VCaP (cell line): ENCODE measurements at regions not wholly inside any gene's neighbourhood (a gene's known extent, or its start where the extent isn't known, plus 50 kb on each side); places are given as distances from the start of the nearest gene placed in this dataset.

ENCODE experiments used
- H3K27ac ChIP-seq: fragments of 450-650 bp; 2 replicates; pipeline ENCODE4 v1.5.1; 2017
- CTCF ChIP-seq: fragments of 450-650 bp; conservative IDR thresholded peaks from 2 replicates; pipeline ENCODE4 v1.5.1; 2017; ENCODE audit warnings: mild to moderate bottlenecking, moderate library complexity

GRCh38 chr10:36202881-36203280, 560.8 kb upstream of the FZD8 start:
- no peak overlapping the region for H3K27ac ChIP-seq
- no peak for TF ChIP-seq CTCF

GRCh38 chr10:36200577-36200976, 558.5 kb upstream of the FZD8 start:
- TF ChIP-seq CTCF = no peak
- no peak overlapping the region for H3K27ac ChIP-seq

- no peak for TF ChIP-seq CTCF
- no peak overlapping the region for H3K27ac ChIP-seq
Observed at GRCh38 chr10:36198322-36198721, 556.2 kb upstream of the FZD8 start.

GRCh38 chr10:36195364-36195763, 553.3 kb upstream of the FZD8 start:
- no peak for TF ChIP-seq CTCF
- no peak overlapping the region for H3K27ac ChIP-seq

- no peak for TF ChIP-seq CTCF
Observed at GRCh38 chr10:36194276-36194675, 552.2 kb upstream of the FZD8 start.

GRCh38 chr10:36191009-36191408, 548.9 kb upstream of the FZD8 start:
- no peak overlapping the region for H3K27ac ChIP-seq
- no peak for TF ChIP-seq CTCF

More at GRCh38 chr10:36194276-36194675, 552.2 kb upstream of the FZD8 start:
- H3K27ac ChIP-seq = no peak overlapping the region

- no peak for TF ChIP-seq CTCF
- no peak overlapping the region for H3K27ac ChIP-seq
Observed at GRCh38 chr10:36188461-36188860, 546.4 kb upstream of the FZD8 start.

GRCh38 chr10:36188080-36188453, 546.0 kb upstream of the FZD8 start:
- TF ChIP-seq CTCF = no peak
- no peak overlapping the region for H3K27ac ChIP-seq
